T-helper 1 cell treated with Interleukin-12 subunit alpha and Interleukin-12 subunit beta and Interleukin-4 antibody, amounts not matched to agents 30 ng/mL and 1 ng/mL, for 36 hours (primary cell): ENCODE measurements at regions not wholly inside any gene's neighbourhood (a gene's known extent, or its start where the extent isn't known, plus 50 kb on each side); places are given as distances from the start of the nearest gene placed in this dataset.

Experiments
- intact Hi-C: fragments of 100-400 bp; cut with micrococcal nuclease; formaldehyde crosslinking; loops from one replicate; pipeline ENCODE4 v1.15.1; 2024

DNA sequence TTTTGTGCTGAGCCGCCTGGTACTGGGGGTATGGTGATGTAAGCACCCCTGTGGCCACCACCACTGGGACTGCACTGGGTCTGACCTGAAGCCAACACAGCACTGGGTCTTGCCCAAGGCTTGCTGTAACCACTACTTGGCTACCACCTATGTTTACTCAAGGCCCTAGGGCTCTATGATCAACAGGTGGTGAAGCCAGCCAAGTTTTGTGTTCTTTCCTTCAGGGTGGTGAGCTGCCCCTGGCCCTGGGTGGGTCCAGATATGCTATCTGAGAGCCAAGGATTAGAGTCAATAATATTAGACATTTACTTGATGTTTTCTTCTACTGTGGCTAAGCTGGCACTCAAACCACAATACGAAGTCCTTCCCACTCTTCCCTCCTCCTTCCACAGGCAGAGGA, 55.1 kb upstream of the PAGE4 start:
- intact Hi-C loops, result no loop called here

DNA sequence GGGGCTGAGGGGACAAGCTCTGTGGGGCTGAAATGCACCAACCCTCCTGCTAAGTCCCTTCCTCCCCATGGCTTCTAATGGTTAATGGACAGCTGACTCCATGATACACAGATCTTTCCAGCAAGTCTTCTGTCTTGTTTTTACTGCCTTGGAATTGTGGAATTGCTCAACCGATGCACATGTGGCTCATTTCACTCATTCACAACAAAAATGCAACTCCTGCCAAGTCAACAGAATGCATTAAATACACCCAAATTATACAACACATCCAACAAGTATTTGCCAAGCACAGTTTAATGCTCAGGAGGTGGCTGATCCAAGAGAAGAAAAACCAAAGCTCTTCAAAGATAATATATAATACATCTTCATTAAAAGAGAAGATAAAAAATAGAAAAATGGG, 61.9 kb upstream of the PAGE4 start:
- intact Hi-C loops, result no loop called here

DNA sequence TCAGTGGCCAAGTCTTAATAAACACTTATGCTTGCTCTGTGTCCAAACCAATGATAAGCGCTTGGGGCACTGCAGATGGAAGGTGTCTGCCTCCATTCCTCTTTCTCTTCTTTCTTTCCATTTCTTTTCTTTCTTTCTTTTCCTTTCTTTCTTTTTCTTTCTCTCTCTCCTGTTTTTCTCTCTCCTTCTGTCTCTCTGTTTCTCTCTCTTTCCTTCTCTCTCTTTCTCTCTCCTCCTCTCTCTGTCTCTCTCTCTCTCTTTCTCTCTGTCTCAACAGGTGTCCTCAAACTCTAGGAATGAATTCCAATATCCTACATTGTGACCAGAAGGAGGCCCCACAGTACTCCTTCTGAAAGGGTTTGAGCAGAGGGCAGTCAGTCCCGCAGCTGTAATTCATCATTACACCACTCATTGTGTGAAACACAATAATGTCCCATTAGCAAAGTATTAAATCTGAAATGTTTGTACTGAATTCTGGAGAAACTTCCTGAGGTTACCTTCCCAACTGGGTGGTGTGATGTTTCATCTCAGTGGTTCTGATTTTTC, 66.5 kb upstream of the PAGE1 start:
- intact Hi-C loops, result no loop called here

DNA sequence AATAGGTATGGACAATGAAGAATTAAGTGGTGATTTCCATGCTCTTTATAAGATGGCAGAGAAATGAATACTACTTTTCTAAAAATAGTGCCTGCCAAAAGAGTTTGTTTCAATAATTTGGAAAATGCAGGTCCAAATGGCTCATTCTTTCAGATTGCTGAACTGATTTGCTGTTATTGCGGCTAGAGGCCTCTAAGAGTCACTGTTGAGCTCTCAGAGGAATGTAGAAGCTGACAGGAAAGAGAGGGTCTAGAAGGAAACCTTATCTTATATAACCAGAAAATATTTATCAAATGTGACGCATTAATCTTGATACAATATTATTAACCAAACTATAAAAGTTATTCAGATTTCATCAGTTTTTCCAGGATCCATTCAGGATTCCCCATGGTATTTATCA, 65.7 kb upstream of the PAGE1 start:
- intact Hi-C loops, result loop anchor here (1.0 kb wide), 1 partner anchor 115 kb away; no protein-coding TSS in a partner anchor

DNA sequence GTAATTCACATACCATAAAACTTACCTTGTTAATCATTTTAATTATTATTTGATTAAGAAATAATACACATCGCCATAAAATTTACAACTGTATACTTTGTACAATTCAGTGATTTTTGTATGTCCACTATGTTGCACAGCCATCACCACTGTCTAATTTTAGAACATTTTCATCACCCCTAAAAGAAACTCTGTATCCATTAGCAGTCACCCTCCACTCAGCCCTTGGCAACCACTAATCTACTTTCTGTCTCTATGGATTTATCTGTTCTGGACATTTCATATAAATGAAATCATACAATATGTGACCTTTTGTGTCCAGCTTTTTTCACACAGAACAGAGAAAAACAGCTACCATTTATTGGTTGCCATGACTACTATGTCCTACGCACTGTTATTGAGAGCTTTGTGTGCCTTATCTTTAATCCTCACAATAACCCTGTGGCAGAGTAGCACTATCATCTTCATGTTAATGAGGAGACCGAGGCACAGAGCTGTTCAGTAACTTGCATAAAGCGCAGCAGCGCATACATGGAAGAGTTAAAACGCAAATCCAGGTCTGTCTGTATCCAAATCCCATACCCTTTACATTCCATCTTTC, 64.6 kb upstream of the PAGE1 start:
- intact Hi-C loops, result no loop called here

DNA sequence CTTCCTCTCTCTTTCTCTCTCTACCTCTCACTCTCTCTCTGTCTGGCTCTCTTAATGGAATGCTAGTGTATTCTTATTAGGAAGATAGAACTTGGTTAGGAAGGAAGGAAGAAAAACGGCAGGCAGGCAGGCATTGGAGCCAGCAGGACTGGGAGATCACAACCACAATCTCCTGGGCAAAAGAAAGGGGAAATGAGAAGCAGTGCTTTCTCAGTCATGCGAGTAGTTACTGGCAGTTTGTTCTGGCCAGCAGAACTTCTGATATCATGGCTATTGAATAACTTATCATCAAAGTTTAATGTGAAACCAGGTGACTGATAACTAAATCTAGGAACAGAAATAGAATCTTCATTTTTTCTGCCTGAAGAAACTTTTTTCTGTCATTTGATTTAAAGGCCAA, 60.9 kb upstream of the PAGE1 start:
- intact Hi-C loops, result no loop called here

DNA sequence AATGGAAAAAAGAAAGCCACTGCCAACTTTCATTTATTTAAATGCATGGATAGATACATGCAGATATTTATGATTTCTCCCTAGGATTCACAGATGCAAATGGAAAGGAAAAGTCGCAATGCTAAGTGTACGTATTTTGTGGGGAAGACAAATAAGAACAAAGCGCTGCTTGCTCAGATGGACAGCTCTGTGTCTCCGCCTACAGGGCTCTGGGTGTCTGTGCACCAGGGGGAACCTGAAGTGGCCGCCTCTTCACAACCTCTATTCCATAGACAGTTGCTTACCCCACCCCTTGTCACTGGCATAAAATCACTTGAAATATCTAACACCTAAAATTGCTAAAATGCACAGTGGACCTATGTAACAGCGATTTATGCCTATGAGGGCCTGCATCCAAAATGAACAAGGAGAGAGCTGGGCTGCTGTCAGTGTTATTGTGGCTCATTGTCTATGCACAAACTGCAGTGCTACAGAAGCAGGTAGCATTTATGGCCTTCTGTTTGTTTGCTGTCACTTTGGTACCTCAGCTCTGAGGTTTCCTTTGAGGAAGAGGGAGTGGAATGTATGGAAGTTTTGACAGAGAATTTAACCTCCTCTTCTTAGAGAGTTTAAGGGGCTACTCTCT, 58.6 kb upstream of the PAGE1 start:
- intact Hi-C loops, result loop anchor here (1.0 to 2.0 kb wide), 4 partner anchors 462 to 632 kb away; partner anchors contain the start of genes GPKOW and PPP1R3F

DNA sequence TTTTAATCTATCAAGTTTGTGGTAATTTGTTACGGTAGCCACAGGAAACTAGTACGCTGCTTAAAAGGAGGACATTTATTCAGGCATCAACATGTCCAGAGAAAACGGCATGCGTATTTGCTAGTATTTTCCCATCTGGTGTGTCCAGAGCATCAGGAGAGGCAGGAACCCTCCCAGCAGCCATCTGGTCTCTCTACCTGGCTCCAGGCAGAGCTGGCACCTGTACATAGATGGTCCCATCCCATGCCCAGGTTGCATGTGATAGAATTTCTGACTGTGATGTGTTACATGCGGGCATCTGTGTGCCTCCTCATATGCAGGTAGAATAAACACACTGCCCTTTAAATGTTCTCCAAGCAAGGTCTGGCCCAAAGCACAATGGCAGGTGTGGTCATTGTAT, 57.9 kb upstream of the PAGE1 start:
- intact Hi-C loops, result loop anchor here (1.0 to 2.0 kb wide), 4 partner anchors 461 to 631 kb away; partner anchors contain the start of genes GPKOW and PPP1R3F

DNA sequence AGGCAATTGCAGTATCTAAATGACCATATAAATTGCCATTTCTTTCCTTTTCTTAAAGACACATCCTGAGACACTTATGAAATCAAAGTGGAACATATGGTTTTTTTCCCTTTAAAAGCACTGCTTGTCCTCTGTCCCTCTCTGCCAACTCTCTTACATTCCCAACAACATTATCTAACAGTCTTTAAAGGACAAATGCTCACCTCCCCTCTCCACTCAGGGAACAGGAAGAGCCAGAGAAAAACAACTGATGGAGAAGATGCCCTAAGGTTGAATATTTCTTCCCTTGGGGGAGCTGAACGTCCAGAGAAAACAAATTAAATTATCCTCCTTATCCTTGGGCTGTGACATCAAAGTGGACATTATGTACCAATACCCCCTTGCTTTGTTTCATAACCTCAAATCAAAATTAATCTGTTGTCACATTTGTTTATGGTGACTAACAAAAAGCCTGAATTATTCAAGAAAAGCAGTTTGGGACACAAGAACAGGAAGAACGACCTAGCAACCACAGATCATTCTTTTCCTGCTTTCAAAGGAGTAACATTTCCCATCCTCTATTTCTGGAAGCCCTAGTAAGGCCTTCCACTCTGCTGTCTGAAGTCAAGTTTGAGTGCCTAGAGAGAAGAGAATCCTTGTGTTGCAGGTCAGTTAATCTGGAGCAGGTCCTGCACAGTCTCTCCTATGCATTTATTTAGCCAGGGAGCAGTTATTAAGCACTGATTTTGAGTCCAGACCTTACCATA, 52.6 kb upstream of the PAGE1 start:
- intact Hi-C loops, result no loop called here

DNA sequence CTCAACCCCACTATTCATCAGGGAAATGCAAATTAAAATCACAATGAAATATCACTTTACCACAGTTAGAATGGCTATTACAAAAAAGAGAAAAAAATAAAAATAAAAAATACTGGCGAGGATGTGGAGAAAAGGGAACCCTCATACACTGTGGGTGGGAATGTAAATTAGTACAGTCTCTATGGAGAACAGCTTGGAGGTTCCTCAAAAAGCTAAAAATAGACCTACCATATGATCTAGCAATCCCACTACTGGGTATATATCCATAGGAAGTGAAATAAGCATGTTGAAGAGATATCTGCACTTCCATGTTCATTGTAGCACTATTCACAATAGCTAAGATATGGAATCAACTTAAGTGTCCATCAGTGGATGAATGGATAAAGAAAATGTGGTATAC, 50.5 kb upstream of the PAGE1 start:
- intact Hi-C loops, result no loop called here
